ENCODE measurements at regions not wholly inside any gene's neighbourhood (a gene's known extent, or its start where the extent isn't known, plus 50 kb on each side); places are given as distances from the start of the nearest gene placed in this dataset.

- TF ChIP-seq POLR2AphosphoS5 (IDR thresholded peaks at IDR 0.05): no peak
- TF ChIP-seq CTCF (IDR thresholded peaks at IDR 0.05): no peak
These were observed 492.9 kb downstream of the PCDH20 start for GRCh38 chr13:60922576-60923231.
